ENCODE measurements at regions not wholly inside any gene's neighbourhood (a gene's known extent, or its start where the extent isn't known, plus 50 kb on each side); places are given as distances from the start of the nearest gene placed in this dataset.

GRCh38 chr3:22537560-22537959, 665.6 kb upstream of the UBE2E2 start:
- H3K56ac ChIP-seq (replicated peaks; ENCODE audit: insufficient read length, low read depth, low read length): no peak overlapping the region
- H3K4me1 ChIP-seq (replicated peaks in 1 of 4; ENCODE audit: control insufficient read depth in 3 of 4, insufficient read depth in 4 of 4, low read length in 3 of 4): no peaks in the 10 kb centered on the region
- H4K5ac ChIP-seq (ENCODE audit: insufficient read length, low read depth, low read length): no peak overlapping the region
- H3K9ac ChIP-seq (replicated peaks in 1 of 4; ENCODE audit: extremely low read depth in 1 of 4, low read depth in 3 of 4, low read length in 3 of 4): no peak overlapping the region
- H3K79me2 ChIP-seq (ENCODE audit: control insufficient read depth in 1 of 2, insufficient read depth in 2 of 2, low read length in 2 of 2): no peaks in the 10 kb centered on the region
- H2AFZ ChIP-seq (ENCODE audit: low read length): no peak overlapping the region
- no peak overlapping the region for H4K8ac ChIP-seq (ENCODE audit: extremely low read depth, insufficient read depth, low read length)
- no peaks in the 10 kb centered on the region for H3K9me3 ChIP-seq (ENCODE audit: insufficient read depth in 2 of 2, low read depth in 1 of 2, low read length in 1 of 2)
- no peak overlapping the region for H3K4ac ChIP-seq (replicated peaks; ENCODE audit: insufficient read length, low read depth, low read length)
- H2BK12ac ChIP-seq (ENCODE audit: low read depth, low read length): no peak overlapping the region
- 90% methylated on average over 1 of the region's 1 CpG; no CpG with 5 or more reads in 1 of the 2 experiments for WGBS, 2 experiments (ENCODE audit: extremely low coverage in 1 of 2, insufficient coverage in 1 of 2, insufficient read length in 1 of 2, insufficient replicate concordance in 2 of 2, low coverage in 1 of 2, low lambda C conversion rate in 2 of 2, missing lambda C conversion rate in 1 of 2)
- no peak overlapping the region for H3K27ac ChIP-seq (ENCODE audit: low read depth, low read length)
- no peak overlapping the region for H2BK120ac ChIP-seq (replicated peaks; ENCODE audit: low read depth, low read length)
- no peak overlapping the region for H2BK15ac ChIP-seq (ENCODE audit: low read length)
- no peaks in the 10 kb centered on the region for H4K20me1 ChIP-seq (replicated peaks in 1 of 2; ENCODE audit: control insufficient read depth in 1 of 2, insufficient read depth in 2 of 2, low read length in 2 of 2)
- no peak overlapping the region for H4K91ac ChIP-seq (replicated peaks; ENCODE audit: insufficient read length, low read length)
- POLR2A ChIA-PET (ENCODE audit: partially characterized antibody): no interaction called here
- H3K23ac ChIP-seq (ENCODE audit: insufficient read length): no peak overlapping the region
- H3K23me2 ChIP-seq (ENCODE audit: low read depth, low read length): no peaks in the 10 kb centered on the region
- no peaks in the 10 kb centered on the region for H3K27me3 ChIP-seq (replicated peaks in 1 of 4; ENCODE audit: control insufficient read depth in 3 of 4, extremely low read depth in 1 of 4, insufficient read depth in 3 of 4, low read length in 3 of 4)
- no peak for FAIRE-seq
- no peaks in the 10 kb centered on the region for H3K36me3 ChIP-seq (ENCODE audit: control insufficient read depth in 2 of 4, insufficient read depth in 4 of 4, low read length in 3 of 4)
- H3K4me2 ChIP-seq (ENCODE audit: insufficient read depth in 1 of 2, low read depth in 2 of 2, low read length in 2 of 2): no peak overlapping the region
- no peaks in the 10 kb centered on the region for H3K79me1 ChIP-seq (ENCODE audit: low read depth, low read length)
- CTCF ChIA-PET (ENCODE audit: partially characterized antibody): interaction anchor here (1.3 to 2.0 kb wide), 2 partner anchors 13 to 26 kb away, joined by 5 read pairs; no protein-coding TSS in a partner anchor
- H3K4me3 ChIP-seq (ENCODE audit: extremely low read depth in 1 of 4, insufficient read depth in 2 of 4, low read depth in 3 of 4, low read length in 4 of 4): no peak overlapping the region
- no peak overlapping the region for H3K18ac ChIP-seq (ENCODE audit: extremely low read depth, low read length)
- H2AK5ac ChIP-seq (ENCODE audit: low read depth, low read length): no peak overlapping the region
- no peak overlapping the region for H3K14ac ChIP-seq (ENCODE audit: insufficient read length)
- H2BK20ac ChIP-seq (ENCODE audit: low read length): no peak overlapping the region
- no peak for DNase-seq (ENCODE audit: low read depth in 1 of 2, low spot score in 2 of 2)
- H2BK5ac ChIP-seq (ENCODE audit: low read depth, low read length): no peak overlapping the region
- TF ChIP-seq GABPA (IDR thresholded peaks at IDR 0.05; ENCODE audit: borderline replicate concordance, insufficient read depth, low read length) (no peak), NRF1 (IDR thresholded peaks at IDR 0.05; ENCODE audit: low read depth, low read length) (no peak), EP300 (IDR thresholded peaks at IDR 0.05; ENCODE audit: borderline replicate concordance in 1 of 2, low read depth in 2 of 2, low read length in 2 of 2) (no peak), RNF2 (IDR thresholded peaks at IDR 0.05; ENCODE audit: borderline replicate concordance, low read depth, low read length, missing control alignments, poor library complexity, severe bottlenecking) (no peak), CEBPB (IDR thresholded peaks at IDR 0.05; ENCODE audit: low read depth, low read length) (no peak), TBP (IDR thresholded peaks at IDR 0.05; ENCODE audit: low read depth, low read length) (no peak), CHD1 (IDR thresholded peaks at IDR 0.05; ENCODE audit: low read depth, low read length) (no peak)

Measured in H1 (cell line).